ENCODE measurements at regions not wholly inside any gene's neighbourhood (a gene's known extent, or its start where the extent isn't known, plus 50 kb on each side); places are given as distances from the start of the nearest gene placed in this dataset.

DNA sequence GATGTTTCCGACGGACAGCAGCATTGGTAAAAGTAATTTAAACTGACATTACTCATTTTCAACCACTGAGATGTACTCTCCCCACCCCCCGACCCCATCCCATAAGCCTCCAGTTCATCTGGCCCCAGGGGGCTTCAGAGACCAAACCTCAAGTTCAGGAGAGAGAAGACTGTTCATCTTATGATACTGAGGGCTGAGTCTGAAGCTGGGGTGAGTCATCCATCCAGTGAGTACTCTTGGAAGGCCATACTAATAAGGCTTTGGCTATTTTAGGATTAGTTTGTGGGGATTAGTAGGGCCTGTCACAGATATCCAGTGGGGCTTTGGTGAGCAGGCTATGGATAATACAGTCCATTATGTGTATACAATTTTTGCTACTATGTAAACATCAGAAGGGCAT lies 125.3 kb upstream of the APCDD1 start:
- TF ChIP-seq EZH2 (optimal IDR thresholded peaks at IDR 0.05; ENCODE audit: low read depth, low read length), result no peak
- TF ChIP-seq, protein P1, sequence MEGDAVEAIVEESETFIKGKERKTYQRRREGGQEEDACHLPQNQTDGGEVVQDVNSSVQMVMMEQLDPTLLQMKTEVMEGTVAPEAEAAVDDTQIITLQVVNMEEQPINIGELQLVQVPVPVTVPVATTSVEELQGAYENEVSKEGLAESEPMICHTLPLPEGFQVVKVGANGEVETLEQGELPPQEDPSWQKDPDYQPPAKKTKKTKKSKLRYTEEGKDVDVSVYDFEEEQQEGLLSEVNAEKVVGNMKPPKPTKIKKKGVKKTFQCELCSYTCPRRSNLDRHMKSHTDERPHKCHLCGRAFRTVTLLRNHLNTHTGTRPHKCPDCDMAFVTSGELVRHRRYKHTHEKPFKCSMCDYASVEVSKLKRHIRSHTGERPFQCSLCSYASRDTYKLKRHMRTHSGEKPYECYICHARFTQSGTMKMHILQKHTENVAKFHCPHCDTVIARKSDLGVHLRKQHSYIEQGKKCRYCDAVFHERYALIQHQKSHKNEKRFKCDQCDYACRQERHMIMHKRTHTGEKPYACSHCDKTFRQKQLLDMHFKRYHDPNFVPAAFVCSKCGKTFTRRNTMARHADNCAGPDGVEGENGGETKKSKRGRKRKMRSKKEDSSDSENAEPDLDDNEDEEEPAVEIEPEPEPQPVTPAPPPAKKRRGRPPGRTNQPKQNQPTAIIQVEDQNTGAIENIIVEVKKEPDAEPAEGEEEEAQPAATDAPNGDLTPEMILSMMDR (IDR thresholded peaks at IDR 0.05; ENCODE audit: low read length), result no peak
- no peak for TF ChIP-seq EZH2phosphoT487 (IDR thresholded peaks at IDR 0.05; ENCODE audit: low read length)

Data from MM.1S (cell line).